Neutrophil (primary cell): ENCODE measurements at regions not wholly inside any gene's neighbourhood (a gene's known extent, or its start where the extent isn't known, plus 50 kb on each side); places are given as distances from the start of the nearest gene placed in this dataset.

Experiments used
- H3K27ac ChIP-seq: fragments of 200-600 bp; sonication (generic); 2 replicates; pipeline ENCODE4 v1.5.1; 2016; ENCODE audit warnings: mild to moderate bottlenecking, moderate library complexity
- H3K27me3 ChIP-seq: fragments of 200-600 bp; sonication (generic); 2 replicates; pipeline ENCODE4 v1.6.0; 2016; ENCODE audit warnings: mild to moderate bottlenecking
- H3K36me3 ChIP-seq: fragments of 200-600 bp; sonication (generic); 2 replicates; pipeline ENCODE4 v1.5.1; 2017
- H3K4me1 ChIP-seq, 2 experiments: fragments of 200-600 bp in 1 of 2; sonication (generic) in 1 of 2; 1 replicate in 1 of 2; 2 replicates in 1 of 2; pipeline versions ENCODE4 v1.5.1 to v1.6.1; 2013 to 2016; ENCODE audit warnings: low read depth in 1 of 2, low read length in 1 of 2, mild to moderate bottlenecking in 1 of 2, moderate library complexity in 1 of 2; ENCODE audit not compliant: control insufficient read depth in 1 of 2, insufficient read depth in 1 of 2
- H3K4me3 ChIP-seq, 2 experiments: fragments of 200-600 bp in 1 of 2; sonication (generic) in 1 of 2; 1 replicate in 1 of 2; 2 replicates in 1 of 2; pipeline ENCODE4 v1.5.1; 2013 to 2016; ENCODE audit warnings: low read depth in 1 of 2, low read length in 1 of 2, mild to moderate bottlenecking in 1 of 2, moderate library complexity in 1 of 2
- H3K9me3 ChIP-seq: fragments of 200-600 bp; sonication (generic); 2 replicates; pipeline ENCODE4 v1.5.1; 2016
- TF ChIP-seq, protein P1 (sequence below): fragments of 200-600 bp; sonication (generic); IDR thresholded peaks from 2 replicates; pipeline ENCODE4 v1.5.1; 2016; ENCODE audit warnings: antibody characterized with exemption

DNA sequence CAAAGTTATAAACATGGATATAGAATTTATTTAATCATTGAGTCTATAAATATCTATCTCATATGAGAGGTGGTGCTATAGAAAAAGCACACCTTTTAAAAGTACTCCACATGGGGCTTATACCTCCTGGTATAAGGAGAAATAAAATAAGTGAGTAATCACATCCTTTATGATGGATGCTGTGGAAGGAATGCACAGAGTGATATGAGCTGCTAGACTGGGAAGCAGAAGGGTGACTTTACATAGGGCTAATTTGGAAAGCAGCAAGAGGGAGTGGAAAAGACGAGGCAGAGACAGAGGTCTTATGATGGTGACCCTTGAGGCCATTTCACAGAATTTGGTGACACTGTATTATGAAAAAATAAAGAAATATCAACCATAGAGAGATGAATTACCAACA, 59.4 kb upstream of the AHR start:
- Histone ChIP-seq H3K27ac (no peak overlapping the region), H3K9me3 (no peaks in the 10 kb centered on the region), H3K4me3 (no peak overlapping the region), H3K4me1 (no peaks in the 10 kb centered on the region), H3K36me3 (no peaks in the 10 kb centered on the region), H3K27me3 (no peaks in the 10 kb centered on the region)
- TF ChIP-seq, protein P1, sequence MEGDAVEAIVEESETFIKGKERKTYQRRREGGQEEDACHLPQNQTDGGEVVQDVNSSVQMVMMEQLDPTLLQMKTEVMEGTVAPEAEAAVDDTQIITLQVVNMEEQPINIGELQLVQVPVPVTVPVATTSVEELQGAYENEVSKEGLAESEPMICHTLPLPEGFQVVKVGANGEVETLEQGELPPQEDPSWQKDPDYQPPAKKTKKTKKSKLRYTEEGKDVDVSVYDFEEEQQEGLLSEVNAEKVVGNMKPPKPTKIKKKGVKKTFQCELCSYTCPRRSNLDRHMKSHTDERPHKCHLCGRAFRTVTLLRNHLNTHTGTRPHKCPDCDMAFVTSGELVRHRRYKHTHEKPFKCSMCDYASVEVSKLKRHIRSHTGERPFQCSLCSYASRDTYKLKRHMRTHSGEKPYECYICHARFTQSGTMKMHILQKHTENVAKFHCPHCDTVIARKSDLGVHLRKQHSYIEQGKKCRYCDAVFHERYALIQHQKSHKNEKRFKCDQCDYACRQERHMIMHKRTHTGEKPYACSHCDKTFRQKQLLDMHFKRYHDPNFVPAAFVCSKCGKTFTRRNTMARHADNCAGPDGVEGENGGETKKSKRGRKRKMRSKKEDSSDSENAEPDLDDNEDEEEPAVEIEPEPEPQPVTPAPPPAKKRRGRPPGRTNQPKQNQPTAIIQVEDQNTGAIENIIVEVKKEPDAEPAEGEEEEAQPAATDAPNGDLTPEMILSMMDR: no peak

DNA sequence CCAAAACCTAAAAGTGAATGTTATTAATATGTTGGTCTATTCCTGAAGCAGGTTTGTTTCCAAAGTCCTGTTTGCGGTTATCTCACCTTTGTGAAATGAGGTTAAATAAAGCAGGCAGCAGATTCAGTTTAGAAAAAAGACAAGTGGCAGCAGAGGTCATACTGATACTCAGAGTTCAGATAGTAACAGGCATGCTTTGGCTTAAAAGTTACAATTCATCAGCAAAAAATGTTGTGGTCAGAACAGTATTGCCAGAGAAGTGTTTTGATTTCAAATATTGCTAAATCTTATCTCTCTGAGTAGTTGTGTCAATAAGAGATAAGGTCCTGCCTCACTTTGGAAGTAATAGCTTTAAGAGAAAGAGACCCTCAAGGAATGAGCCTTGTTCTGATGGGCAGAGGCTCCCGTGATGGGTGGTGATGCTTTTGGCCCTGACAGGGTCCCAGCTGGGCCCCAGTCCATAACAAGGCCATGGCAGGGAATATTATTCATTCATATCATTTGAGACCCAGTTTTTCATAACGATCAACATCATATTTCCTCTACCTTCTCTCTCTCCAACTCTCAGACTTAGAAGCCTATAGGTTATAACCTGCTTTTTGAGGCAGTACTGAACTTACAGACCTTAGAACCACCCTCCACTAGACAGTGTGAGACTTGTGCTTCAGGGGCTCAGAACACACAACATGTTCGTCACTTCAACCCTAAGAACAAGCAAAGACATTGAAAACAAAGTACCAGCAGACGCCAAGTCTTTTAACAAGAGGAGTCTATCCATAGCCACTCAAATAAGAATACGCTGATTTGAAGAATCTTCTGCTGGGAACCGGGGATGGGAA, 58.5 kb upstream of the AHR start:
- Histone ChIP-seq H3K4me1 (no peaks in the 10 kb centered on the region), H3K27ac (no peak overlapping the region), H3K4me3 (no peak overlapping the region), H3K27me3 (no peaks in the 10 kb centered on the region), H3K36me3 (no peaks in the 10 kb centered on the region), H3K9me3 (no peaks in the 10 kb centered on the region)
- TF ChIP-seq, protein P1: no peak

DNA sequence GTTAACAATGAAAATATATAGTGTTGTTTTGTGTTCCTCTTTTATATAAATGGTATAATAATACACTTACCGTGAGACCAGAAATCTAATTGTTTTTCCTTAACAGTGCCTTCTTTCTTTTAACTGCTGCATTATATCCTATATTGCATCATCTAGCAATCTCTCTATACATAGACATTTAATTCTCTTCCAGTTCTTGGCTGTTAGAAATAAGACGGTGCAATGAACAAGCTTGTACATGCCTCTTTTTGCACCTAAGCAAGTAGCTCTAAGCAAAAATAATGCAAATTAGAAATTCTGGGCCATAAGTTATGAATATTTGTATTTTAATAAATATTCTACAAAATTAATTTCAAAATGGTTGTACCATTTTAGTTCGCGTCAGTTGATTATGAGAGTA, 55.9 kb upstream of the AHR start:
- H3K27ac ChIP-seq: no peak overlapping the region
- H3K36me3 ChIP-seq: no peaks in the 10 kb centered on the region
- H3K27me3 ChIP-seq: no peaks in the 10 kb centered on the region
- TF ChIP-seq, protein P1: no peak
- no peaks in the 10 kb centered on the region for H3K4me1 ChIP-seq
- no peaks in the 10 kb centered on the region for H3K9me3 ChIP-seq
- no peak overlapping the region for H3K4me3 ChIP-seq

DNA sequence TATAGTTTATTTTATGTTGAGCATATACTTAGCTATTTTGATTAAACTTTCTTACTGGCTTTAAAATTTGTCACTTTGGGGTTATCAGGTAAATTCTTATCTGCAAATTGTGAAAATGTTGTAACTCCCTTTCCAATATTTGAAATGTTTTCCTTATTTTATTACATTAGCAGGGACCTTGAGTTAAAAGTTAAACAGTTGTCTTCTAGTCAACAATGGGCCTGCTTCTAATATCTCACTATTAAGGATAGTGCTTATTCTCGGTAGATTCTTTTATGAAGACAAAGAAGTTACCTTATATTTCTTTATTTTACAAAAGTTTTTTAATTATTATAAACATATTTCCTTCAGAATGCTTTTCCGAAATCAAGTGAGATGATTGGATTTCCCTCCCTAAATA, 53.7 kb upstream of the AHR start:
- H3K36me3 ChIP-seq: no peaks in the 10 kb centered on the region
- TF ChIP-seq, protein P1: no peak
- H3K4me3 ChIP-seq: no peak overlapping the region
- H3K4me1 ChIP-seq: no peaks in the 10 kb centered on the region
- no peak overlapping the region for H3K27ac ChIP-seq
- H3K27me3 ChIP-seq: no peaks in the 10 kb centered on the region
- H3K9me3 ChIP-seq: no peaks in the 10 kb centered on the region

DNA sequence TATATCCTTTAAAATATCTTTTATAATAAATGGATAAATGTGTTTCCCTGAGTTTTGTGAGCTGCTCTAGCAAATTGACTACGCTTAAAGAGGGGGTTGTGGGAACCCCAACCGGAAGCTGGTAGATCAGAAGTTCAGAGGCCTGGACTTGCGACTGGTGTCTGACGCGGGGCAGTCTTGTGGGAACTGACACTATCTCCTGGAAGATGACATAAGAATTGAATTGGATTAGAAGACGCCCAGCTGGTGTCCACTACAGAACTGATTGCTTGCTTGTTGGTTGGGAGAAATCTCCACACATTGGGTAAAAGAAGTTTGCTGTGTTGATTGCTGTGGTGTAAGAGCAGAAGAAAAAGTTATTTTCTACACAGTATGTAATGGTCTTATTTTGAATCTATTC, 51.1 kb upstream of the AHR start:
- no peak overlapping the region for H3K27ac ChIP-seq

More for the DNA sequence above, 51.1 kb upstream of the AHR start:
- Histone ChIP-seq H3K4me1 (no peaks in the 10 kb centered on the region), H3K36me3 (no peaks in the 10 kb centered on the region), H3K4me3 (no peak overlapping the region), H3K9me3 (no peaks in the 10 kb centered on the region), H3K27me3 (no peaks in the 10 kb centered on the region)
- TF ChIP-seq, protein P1: no peak
